Activated CD4-positive, alpha-beta T cell treated with anti-CD3 and anti-CD28 coated beads, Interleukin-2, amount 10 ng/mL, durations not matched to agents 7 days and 5 days (primary cell): ENCODE measurements at regions not wholly inside any gene's neighbourhood (a gene's known extent, or its start where the extent isn't known, plus 50 kb on each side); places are given as distances from the start of the nearest gene placed in this dataset.

Source experiments
- CTCF ChIA-PET: fragments of 350-600 bp; sonication (Branson Sonifier 250); formaldehyde crosslinking; loops from one replicate; lab custom pipeline; 2021; ENCODE audit warnings: antibody characterized with exemption; lab: Charles Lee
- POLR2A ChIA-PET: fragments of 350-600 bp; sonication (Branson Sonifier 250); formaldehyde crosslinking; loops from one replicate; lab custom pipeline; 2021; ENCODE audit warnings: antibody characterized with exemption; lab: Charles Lee
- DNase-seq: peaks from one replicate; pipeline ENCODE4 v3.0.0-alpha.2; 2020
- H3K27ac Mint-ChIP-seq: one replicate; pipeline ENCODE4 v1.8.0; 2021; ENCODE audit warnings: mild to moderate bottlenecking, moderate library complexity, mixed read lengths
- H3K27me3 Mint-ChIP-seq: one replicate; pipeline ENCODE4 v1.8.0; 2021; ENCODE audit warnings: mixed read lengths
- H3K36me3 Mint-ChIP-seq: one replicate; pipeline ENCODE4 v1.8.0; 2021; ENCODE audit warnings: low read depth, mixed read lengths
- H3K4me1 Mint-ChIP-seq: one replicate; pipeline ENCODE4 v1.8.0; 2021; ENCODE audit warnings: mixed read lengths
- H3K4me3 Mint-ChIP-seq: one replicate; pipeline ENCODE4 v1.8.0; 2021; ENCODE audit warnings: mild to moderate bottlenecking, moderate library complexity, mixed read lengths
- H3K9me3 Mint-ChIP-seq: one replicate; pipeline ENCODE4 v1.8.0; 2021; ENCODE audit warnings: mixed read lengths

DNA sequence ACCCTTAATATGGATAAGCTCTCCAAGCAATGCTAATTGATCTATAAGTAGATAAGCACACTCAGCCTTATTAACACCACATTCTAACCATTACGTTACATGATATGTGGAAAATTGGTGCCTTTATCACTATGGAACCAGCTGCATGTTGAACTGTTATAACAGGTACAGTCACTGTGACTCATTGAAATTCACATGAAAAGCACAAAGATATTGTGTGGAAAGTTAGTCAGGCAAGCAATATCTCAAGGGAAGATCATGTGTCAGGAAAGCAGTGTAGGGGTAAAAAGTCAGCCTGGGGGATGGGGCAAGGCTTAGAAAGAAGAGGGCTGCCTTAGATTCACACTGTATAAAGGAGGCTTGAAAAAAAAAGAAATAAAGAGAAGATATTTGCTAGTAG is 313.7 kb upstream of the SMIM31 start:
- no peaks in the 10 kb centered on the region for H3K27me3 Mint-ChIP-seq
- ChIA-PET CTCF (no interaction called here), POLR2A (no interaction called here)
- no peaks in the 10 kb centered on the region for H3K36me3 Mint-ChIP-seq
- H3K9me3 Mint-ChIP-seq = no peaks in the 10 kb centered on the region
- no peak overlapping the region for H3K27ac Mint-ChIP-seq
- H3K4me3 Mint-ChIP-seq = no peak overlapping the region
- no peak for DNase-seq
- H3K4me1 Mint-ChIP-seq = no peaks in the 10 kb centered on the region

DNA sequence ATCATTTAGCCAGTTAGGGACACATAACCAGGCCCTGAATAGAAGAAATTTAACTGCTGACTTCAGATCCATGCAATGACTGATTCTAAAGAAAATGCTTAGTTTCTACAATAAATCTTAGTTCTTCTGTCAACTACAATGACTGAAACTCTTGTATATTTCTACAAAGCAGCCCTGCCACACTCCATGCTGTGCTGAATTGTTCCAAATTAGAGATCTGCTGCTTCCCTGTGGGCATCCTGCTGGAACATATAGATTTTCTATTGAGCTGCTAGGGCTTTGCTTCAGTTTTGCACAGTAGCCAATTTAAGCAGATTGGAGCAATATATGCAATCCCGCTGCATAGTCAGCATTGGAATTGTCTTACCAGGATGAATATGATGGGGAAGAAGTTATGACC is 312.8 kb upstream of the SMIM31 start:
- Mint-ChIP-seq H3K4me1 (no peaks in the 10 kb centered on the region), H3K36me3 (no peaks in the 10 kb centered on the region), H3K9me3 (no peaks in the 10 kb centered on the region), H3K4me3 (no peak overlapping the region), H3K27me3 (no peaks in the 10 kb centered on the region), H3K27ac (no peak overlapping the region)
- ChIA-PET CTCF (no interaction called here), POLR2A (no interaction called here)
- DNase-seq = no peak

DNA sequence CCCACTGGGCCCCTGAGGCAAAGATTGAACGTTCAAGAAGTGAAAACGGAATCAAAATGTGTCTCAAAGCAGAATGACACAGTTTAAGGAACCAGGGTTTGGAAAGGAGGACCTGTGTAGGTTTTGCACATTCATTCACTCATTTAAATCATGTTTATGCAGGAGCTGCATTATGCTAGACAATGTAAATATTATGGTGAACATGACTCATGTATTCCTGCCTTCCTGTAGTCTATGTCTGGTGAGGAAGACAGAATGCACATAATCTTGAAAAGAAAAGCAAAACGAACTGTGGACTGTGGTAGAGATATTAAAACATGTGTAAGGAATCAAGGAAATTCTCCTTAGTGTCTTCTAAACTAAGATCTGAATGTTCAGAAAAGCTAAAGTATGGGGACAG is 311.8 kb upstream of the SMIM31 start:
- ChIA-PET CTCF (no interaction called here), POLR2A (no interaction called here)
- H3K4me3 Mint-ChIP-seq = no peak overlapping the region
- no peaks in the 10 kb centered on the region for H3K36me3 Mint-ChIP-seq
- no peaks in the 10 kb centered on the region for H3K9me3 Mint-ChIP-seq
- H3K27ac Mint-ChIP-seq = no peak overlapping the region
- H3K27me3 Mint-ChIP-seq = no peaks in the 10 kb centered on the region
- DNase-seq = no peak
- H3K4me1 Mint-ChIP-seq = no peaks in the 10 kb centered on the region

DNA sequence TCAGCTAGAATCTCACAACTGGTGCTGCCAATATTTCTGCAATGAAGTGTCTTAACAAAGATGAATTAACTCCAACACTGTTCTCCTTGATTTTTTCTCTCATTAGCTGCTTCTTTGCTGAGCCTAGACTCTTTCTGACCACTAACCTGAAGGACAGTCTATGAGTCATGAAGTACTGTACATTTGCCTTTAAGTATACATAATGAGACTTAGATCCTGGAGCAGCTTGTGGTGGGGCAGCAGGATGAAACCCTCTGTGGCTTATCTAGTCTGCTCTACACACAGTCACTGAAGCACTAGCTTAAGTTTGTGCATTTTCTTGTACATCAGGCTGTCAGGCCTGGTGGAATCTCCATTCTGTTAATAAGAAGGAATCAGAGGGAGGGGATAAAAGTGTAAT is 307.4 kb upstream of the SMIM31 start:
- no peak overlapping the region for H3K27ac Mint-ChIP-seq
- ChIA-PET CTCF (no interaction called here), POLR2A (no interaction called here)
- no peaks in the 10 kb centered on the region for H3K9me3 Mint-ChIP-seq
- H3K27me3 Mint-ChIP-seq = no peaks in the 10 kb centered on the region
- no peak for DNase-seq
- H3K36me3 Mint-ChIP-seq = no peaks in the 10 kb centered on the region
- H3K4me3 Mint-ChIP-seq = no peak overlapping the region
- no peaks in the 10 kb centered on the region for H3K4me1 Mint-ChIP-seq

DNA sequence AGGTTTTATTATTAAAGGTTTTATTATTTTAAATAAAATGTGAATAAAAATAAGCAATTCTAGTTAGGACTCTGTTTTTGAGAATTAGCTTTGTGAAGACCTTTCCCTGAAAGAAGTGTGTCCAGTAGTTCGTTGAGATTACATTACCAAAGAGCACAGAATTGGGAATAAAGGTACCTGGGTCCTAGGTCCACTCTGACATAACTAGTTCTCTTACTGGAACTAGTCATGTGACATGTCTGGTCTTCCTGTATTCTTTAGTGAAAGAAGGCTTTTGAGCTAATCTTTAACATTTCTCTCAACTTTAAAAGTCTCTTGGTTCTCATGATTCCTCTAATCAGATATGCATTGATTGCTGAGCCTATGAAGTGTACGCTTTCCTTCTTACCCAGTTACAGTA is 292.0 kb upstream of the SMIM31 start:
- ChIA-PET POLR2A (interaction anchor here (0.6 kb wide), 1 partner anchor 1344 kb away, joined by 3 read pairs; no protein-coding TSS in a partner anchor), CTCF (no interaction called here)
- Mint-ChIP-seq H3K27me3 (no peaks in the 10 kb centered on the region), H3K9me3 (no peaks in the 10 kb centered on the region), H3K36me3 (no peaks in the 10 kb centered on the region), H3K4me1 (no peaks in the 10 kb centered on the region), H3K27ac (no peak overlapping the region), H3K4me3 (no peak overlapping the region)
- DNase-seq = no peak

DNA sequence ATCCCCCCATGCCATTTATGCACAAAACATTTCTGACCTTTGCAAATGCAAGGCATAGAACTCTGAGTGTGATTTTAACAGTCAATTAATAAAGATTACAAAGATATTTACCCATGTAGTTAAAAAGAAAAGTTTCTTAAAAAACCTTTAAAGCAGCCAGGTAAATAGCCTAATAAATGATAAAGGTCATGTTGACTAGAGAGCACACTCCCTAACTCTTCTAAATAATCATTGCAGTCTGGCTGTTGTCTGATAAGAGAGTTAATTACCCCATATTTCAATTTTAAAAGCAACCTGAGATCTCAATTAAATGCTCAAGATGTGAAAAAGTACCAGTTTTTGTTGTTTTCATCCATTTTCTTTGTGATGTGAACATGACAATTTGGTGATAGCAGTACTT is 291.5 kb upstream of the SMIM31 start:
- Mint-ChIP-seq H3K4me3 (no peak overlapping the region), H3K27me3 (no peaks in the 10 kb centered on the region), H3K27ac (no peak overlapping the region), H3K9me3 (no peaks in the 10 kb centered on the region), H3K36me3 (no peaks in the 10 kb centered on the region), H3K4me1 (no peaks in the 10 kb centered on the region)
- ChIA-PET POLR2A (interaction anchor here (0.6 kb wide), 1 partner anchor 1344 kb away, joined by 3 read pairs; no protein-coding TSS in a partner anchor), CTCF (no interaction called here)
- no peak for DNase-seq

DNA sequence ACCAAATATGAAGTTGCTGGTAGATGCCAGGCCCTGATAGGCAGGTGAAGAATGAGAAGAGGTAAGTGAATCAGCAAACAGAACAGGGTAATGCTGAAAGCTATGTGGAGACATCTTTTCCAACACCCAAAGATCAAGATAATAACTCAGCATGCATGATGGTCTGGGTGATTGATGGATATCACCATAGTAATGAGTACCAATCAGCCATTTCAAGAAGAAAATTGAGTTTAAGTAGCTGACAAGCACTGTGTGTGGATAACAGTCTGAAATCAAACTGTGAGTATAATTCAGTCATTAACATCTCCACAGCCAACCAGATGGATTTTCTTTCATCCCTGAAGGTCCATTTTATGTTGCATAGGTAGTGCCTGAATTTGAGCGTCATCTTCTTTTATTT is 289.6 kb upstream of the SMIM31 start:
- H3K4me1 Mint-ChIP-seq = no peaks in the 10 kb centered on the region
- H3K9me3 Mint-ChIP-seq = no peaks in the 10 kb centered on the region
- no peak for DNase-seq
- no peak overlapping the region for H3K27ac Mint-ChIP-seq
- H3K4me3 Mint-ChIP-seq = no peak overlapping the region
- CTCF ChIA-PET = no interaction called here
- H3K27me3 Mint-ChIP-seq = no peaks in the 10 kb centered on the region
- H3K36me3 Mint-ChIP-seq = no peaks in the 10 kb centered on the region
- POLR2A ChIA-PET = no interaction called here

DNA sequence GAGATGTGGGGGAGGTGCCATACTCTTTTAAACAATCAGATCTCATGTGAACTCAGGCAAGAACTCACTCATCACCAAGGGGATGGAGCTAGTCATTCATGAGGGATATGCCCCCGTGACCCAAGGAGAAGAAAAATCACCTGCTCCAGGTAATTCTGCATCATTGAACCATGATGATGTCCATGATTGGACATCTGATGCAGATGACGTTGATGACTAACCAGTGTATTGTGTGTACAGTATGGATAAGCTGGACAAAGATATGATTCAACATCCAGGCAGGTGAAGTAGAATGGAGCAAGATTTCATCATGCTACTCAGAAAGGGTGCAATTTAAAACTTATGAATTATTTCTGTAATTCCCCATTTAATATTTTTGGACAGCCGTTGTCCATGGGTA is 286.4 kb upstream of the SMIM31 start:
- ChIA-PET CTCF (no interaction called here), POLR2A (no interaction called here)
- Mint-ChIP-seq H3K4me3 (no peak overlapping the region), H3K27me3 (no peaks in the 10 kb centered on the region), H3K27ac (no peak overlapping the region), H3K36me3 (no peaks in the 10 kb centered on the region), H3K9me3 (no peaks in the 10 kb centered on the region), H3K4me1 (no peaks in the 10 kb centered on the region)
- DNase-seq = no peak

DNA sequence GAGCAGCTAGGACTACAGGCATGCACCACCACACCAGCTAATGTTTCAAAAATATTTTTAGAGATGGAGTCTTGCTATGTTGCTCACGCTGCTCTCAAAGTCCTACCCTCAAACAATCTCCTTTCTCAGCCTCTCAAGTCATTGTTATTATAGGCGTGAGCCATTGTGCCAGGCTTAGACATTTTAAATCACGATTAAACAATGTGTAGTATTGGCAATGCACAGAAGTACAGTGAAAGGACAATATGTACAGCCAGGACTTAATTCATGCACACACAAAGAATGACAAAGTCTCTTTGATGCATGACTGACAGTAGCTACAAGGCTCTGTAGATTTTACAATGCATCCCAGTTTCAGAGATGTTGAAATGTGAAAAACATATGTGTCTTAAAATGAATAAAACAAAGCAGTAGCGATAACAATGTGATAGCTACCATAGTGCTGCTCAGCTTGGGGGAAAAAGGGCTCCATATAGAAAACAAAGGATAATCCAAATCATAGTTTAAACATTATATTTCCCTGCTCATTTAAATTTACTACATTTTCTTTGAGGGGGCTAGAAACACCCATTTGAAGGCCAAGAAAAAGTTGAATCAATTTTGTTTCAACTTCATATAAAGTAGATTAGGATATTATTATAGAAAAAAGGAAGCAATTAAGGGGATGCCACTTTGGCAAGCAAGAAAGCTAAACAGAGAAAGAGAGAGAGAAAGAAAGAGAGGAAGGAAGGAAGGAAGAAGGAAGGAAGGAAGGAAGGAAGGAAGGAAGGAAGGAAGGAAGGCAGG is 272.4 kb upstream of the SMIM31 start:
- Mint-ChIP-seq H3K4me3 (no peak overlapping the region), H3K27ac (no peak overlapping the region), H3K27me3 (no peaks in the 10 kb centered on the region), H3K9me3 (no peaks in the 10 kb centered on the region), H3K36me3 (no peaks in the 10 kb centered on the region), H3K4me1 (no peaks in the 10 kb centered on the region)
- ChIA-PET CTCF (no interaction called here), POLR2A (no interaction called here)
- DNase-seq = no peak

DNA sequence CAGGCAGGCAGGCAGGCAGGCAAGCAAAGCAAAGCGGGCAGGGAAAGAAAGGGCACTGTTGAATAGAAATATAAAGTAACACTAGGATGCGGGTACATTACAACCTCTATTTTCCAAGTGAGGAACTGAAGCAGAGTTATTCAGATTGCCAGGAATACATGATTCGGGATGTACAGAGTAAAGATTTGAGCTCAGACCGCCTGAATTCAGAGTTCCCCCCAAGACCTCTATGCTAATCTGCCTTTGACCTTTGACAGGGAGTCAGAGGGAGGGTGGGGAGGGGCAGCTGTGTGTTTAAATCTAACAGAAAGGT is 271.9 kb upstream of the SMIM31 start:
- Mint-ChIP-seq H3K4me1 (no peaks in the 10 kb centered on the region), H3K27me3 (no peaks in the 10 kb centered on the region), H3K36me3 (no peaks in the 10 kb centered on the region), H3K4me3 (no peak overlapping the region), H3K27ac (no peak overlapping the region), H3K9me3 (no peaks in the 10 kb centered on the region)
- DNase-seq = no peak
- ChIA-PET POLR2A (no interaction called here), CTCF (no interaction called here)

DNA sequence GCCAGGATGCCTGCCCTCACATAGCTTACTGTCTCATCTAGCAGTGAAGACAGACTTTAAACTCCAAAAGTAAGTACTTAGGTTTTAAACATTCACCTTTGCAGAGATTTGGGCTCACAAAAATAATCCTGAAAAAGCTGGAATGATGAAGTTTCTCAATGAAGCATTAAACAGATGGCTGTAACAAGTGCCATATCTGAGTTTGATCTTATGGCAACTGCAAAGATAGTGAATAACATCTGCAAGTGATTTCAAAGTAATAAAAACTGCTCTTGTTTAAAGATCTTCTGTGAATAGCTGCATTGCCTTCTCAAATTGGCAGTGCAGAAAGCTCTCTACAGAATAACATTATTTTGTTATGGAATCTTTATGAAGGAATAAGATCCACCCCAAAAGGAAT is 271.2 kb upstream of the SMIM31 start:
- no peaks in the 10 kb centered on the region for H3K27me3 Mint-ChIP-seq
- H3K9me3 Mint-ChIP-seq = no peaks in the 10 kb centered on the region
- no peaks in the 10 kb centered on the region for H3K36me3 Mint-ChIP-seq

DNA sequence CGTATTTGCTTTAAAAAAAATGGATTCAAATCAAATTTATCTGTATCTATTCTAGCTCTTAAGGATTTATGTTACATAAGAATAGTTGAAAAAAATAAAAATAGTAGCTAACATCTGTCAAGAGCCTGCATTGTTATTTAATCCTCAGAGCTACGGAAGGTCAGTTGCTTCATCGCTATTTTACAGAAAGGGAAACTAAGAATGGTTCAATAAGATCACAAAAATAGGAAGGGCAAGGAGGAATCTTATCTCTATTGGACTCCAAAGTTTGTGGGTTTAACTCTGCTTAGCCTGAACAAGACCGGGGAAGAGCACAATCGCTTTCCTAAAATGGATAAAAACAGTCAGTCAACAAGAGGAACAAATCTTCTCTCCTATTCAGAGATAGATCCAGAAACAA is 270.2 kb upstream of the SMIM31 start:
- H3K27ac Mint-ChIP-seq = no peak overlapping the region
- H3K4me3 Mint-ChIP-seq = no peak overlapping the region
- no peak for DNase-seq
- no peaks in the 10 kb centered on the region for H3K9me3 Mint-ChIP-seq
- no peaks in the 10 kb centered on the region for H3K4me1 Mint-ChIP-seq
- H3K36me3 Mint-ChIP-seq = no peaks in the 10 kb centered on the region
- POLR2A ChIA-PET = no interaction called here
- no peaks in the 10 kb centered on the region for H3K27me3 Mint-ChIP-seq
- CTCF ChIA-PET = no interaction called here

More for the DNA sequence above, 271.2 kb upstream of the SMIM31 start:
- ChIA-PET POLR2A (no interaction called here), CTCF (no interaction called here)
- Mint-ChIP-seq H3K27ac (no peak overlapping the region), H3K4me3 (no peak overlapping the region), H3K4me1 (no peaks in the 10 kb centered on the region)
- no peak for DNase-seq

DNA sequence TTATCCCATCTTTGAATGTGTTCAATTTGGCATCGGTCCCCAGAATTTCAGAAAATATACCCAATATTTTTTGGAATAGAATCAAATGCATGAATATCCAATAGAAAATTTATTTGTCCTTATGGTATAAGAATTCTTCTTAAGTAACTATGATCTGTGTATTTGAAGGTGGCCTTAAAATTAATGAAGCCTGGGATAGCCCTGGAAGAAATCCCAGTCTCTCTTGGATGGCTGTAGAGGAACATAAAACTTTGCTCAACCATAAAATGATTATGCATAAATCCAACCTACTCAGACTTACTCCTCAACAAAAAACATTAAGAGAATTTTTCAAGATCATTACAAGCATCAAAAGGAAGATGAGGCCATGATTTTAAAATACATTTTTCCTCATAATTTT is 269.4 kb upstream of the SMIM31 start:
- ChIA-PET CTCF (no interaction called here), POLR2A (no interaction called here)
- H3K4me3 Mint-ChIP-seq = no peak overlapping the region
- no peaks in the 10 kb centered on the region for H3K36me3 Mint-ChIP-seq
- no peaks in the 10 kb centered on the region for H3K9me3 Mint-ChIP-seq
- no peaks in the 10 kb centered on the region for H3K27me3 Mint-ChIP-seq
- DNase-seq = no peak
- no peak overlapping the region for H3K27ac Mint-ChIP-seq
- no peaks in the 10 kb centered on the region for H3K4me1 Mint-ChIP-seq

DNA sequence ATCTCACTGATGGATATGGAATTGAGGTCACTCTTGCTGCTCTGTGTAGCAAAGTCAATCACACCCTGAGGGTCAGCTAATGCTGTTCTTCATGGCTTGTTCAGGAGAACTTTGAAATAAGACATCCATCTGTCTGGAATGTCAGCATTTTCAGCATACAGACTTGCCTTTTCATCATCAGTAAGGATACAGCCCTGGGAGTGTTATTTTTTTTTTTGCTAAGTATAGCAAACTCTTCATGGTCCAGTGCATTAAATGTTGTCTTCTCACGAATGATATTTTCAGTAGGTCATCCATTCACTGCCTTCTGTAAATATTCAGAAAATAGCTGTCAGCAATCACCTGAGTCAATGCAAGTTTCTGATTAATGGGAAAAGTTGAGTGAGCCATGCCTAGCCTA is 268.8 kb upstream of the SMIM31 start:
- Mint-ChIP-seq H3K36me3 (no peaks in the 10 kb centered on the region), H3K4me3 (no peak overlapping the region), H3K9me3 (no peaks in the 10 kb centered on the region), H3K27me3 (no peaks in the 10 kb centered on the region), H3K4me1 (no peaks in the 10 kb centered on the region), H3K27ac (no peak overlapping the region)
- POLR2A ChIA-PET = no interaction called here
- DNase-seq = no peak
- CTCF ChIA-PET = no interaction called here
